ENCODE measurements at regions not wholly inside any gene's neighbourhood (a gene's known extent, or its start where the extent isn't known, plus 50 kb on each side); places are given as distances from the start of the nearest gene placed in this dataset.
A peak's percentile ranks its signal among the peaks of the same experiment; 100 is the strongest.

GRCh38 chr14:96736439-96736838, 60.7 kb upstream of the VRK1 start:
- peaks cover 46% of the 10 kb centered on the region for H3K27me3 Mint-ChIP-seq
- H3K36me3 Mint-ChIP-seq (ENCODE audit: low read depth) = no peaks in the 10 kb centered on the region
- ChIA-PET CTCF (interaction anchor here (0.6 kb wide), 1 partner anchor 377 kb away, joined by 3 read pairs; no protein-coding TSS in a partner anchor), POLR2A (no interaction called here)
- H3K4me1 Mint-ChIP-seq = no peaks in the 10 kb centered on the region
- H3K27ac Mint-ChIP-seq = no peak overlapping the region
- intact Hi-C loops (cut with DNase I, micrococcal nuclease) = no loop called here
- DNase-seq = no peak
- no peak for ATAC-seq
- no peak overlapping the region for H3K4me3 Mint-ChIP-seq
- H3K9me3 Mint-ChIP-seq (ENCODE audit: low read depth) = no peaks in the 10 kb centered on the region

GRCh38 chr14:96737881-96738280, 59.3 kb upstream of the VRK1 start:
- Mint-ChIP-seq H3K27me3 (peaks cover 57% of the 10 kb centered on the region), H3K9me3 (ENCODE audit: low read depth) (no peaks in the 10 kb centered on the region), H3K27ac (no peak overlapping the region), H3K36me3 (ENCODE audit: low read depth) (no peaks in the 10 kb centered on the region), H3K4me1 (no peaks in the 10 kb centered on the region), H3K4me3 (no peak overlapping the region)
- POLR2A ChIA-PET = no interaction called here
- ATAC-seq (no peak), DNase-seq (peak; percentile 14)
- intact Hi-C loops (cut with DNase I, micrococcal nuclease) = no loop called here
- CTCF ChIA-PET = interaction anchor here (1.8 kb wide), 1 partner anchor 39 kb away, joined by 6 read pairs; no protein-coding TSS in a partner anchor

GRCh38 chr14:96739200-96739910, 57.8 kb upstream of the VRK1 start:
- peaks cover 52% of the 10 kb centered on the region for H3K27me3 Mint-ChIP-seq
- no peaks in the 10 kb centered on the region for H3K4me1 Mint-ChIP-seq
- no peak overlapping the region for H3K27ac Mint-ChIP-seq
- ChIA-PET CTCF (interaction anchor here (1.0 to 2.0 kb wide), 5 partner anchors 8 to 40 kb away, joined by 3 to 6 read pairs (median 4); no protein-coding TSS in a partner anchor), POLR2A (no interaction called here)
- intact Hi-C loops (cut with DNase I, micrococcal nuclease) = no loop called here
- no peak for ATAC-seq
- no peaks in the 10 kb centered on the region for H3K9me3 Mint-ChIP-seq (ENCODE audit: low read depth)
- H3K36me3 Mint-ChIP-seq (ENCODE audit: low read depth) = no peaks in the 10 kb centered on the region
- no peak for DNase-seq
- H3K4me3 Mint-ChIP-seq = no peak overlapping the region

DNA sequence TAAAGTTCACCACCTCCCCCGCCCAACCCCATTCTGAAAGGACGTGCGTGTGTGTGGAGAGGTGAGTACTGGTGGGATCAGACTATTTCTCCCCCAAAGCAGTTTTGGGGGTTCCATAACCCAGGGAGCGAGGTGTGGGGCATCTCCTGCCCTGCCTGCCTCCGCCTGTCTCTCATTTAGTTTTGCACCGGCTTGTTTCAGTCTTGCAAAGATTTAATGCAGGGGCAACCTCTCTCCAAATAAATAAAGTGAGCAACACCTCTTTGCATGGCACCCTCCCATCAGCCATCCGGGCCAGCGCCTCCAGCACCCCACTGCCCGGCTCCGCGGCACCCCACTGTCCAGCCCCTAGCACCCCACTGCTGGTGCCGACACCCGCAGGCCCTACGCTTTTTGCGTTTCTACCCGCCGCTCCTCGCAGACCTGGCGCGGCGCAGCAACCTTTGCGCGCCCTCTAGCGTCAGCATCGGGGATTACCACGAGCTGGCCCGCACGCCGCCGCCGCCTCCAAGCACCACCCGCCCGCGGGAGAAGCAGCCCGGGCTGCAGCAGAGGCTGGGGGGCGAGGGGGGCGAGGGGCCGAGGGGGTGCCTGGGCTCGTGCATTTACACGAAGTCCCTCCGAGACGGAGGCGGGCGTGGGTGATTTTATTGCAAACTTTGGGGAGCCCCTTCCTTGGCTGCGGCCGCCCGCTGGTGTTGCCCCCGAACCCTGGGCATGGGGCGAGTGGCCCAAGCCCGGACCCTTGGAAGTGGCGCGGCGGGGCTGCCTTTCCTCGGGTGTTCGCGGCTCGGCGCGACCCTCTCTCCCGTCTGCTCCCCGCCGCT, 55.8 kb upstream of the VRK1 start:
- Mint-ChIP-seq H3K4me1 (no peaks in the 10 kb centered on the region), H3K27me3 (peaks cover 50% of the 10 kb centered on the region), H3K36me3 (ENCODE audit: low read depth) (no peaks in the 10 kb centered on the region), H3K27ac (no peak overlapping the region), H3K4me3 (peak overlapping the region; percentile 47), H3K9me3 (ENCODE audit: low read depth) (no peaks in the 10 kb centered on the region)
- DNase-seq (peak; percentile 88), ATAC-seq (peak; percentile 90)
- ChIA-PET POLR2A (no interaction called here), CTCF (interaction anchor here (0.6 to 1.4 kb wide), 21 partner anchors 10 to 1199 kb away, joined by 3 to 5 read pairs (median 3); no protein-coding TSS in a partner anchor)
- intact Hi-C loops (cut with DNase I, micrococcal nuclease) = loop anchor here (1.0 to 5.0 kb wide), 5 partner anchors 157 to 444 kb away; no protein-coding TSS in a partner anchor

DNA sequence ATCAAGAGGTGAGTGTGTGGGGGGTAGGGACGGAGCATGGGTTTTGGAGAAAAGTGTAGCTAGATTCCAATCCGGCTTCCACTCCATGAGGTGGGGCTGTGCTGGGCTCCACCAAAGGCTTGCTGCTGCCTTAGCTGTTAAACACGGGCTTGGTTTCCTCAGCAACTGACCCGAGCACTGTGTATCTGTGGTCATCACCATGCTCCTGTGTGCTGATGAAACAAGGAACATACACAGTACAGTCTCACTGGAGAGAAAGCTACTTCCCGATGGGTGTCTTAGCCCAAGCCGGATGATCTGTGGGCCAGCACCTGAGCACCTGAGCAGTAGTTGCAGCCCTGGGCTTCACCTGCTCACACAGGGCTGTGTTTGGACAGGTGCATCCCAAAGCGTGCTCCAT, 52.9 kb upstream of the VRK1 start:
- intact Hi-C loops (cut with DNase I, micrococcal nuclease) = loop anchor here (5.0 kb wide), 3 partner anchors 162 to 447 kb away; no protein-coding TSS in a partner anchor
- Mint-ChIP-seq H3K4me3 (no peak overlapping the region), H3K27ac (no peak overlapping the region), H3K36me3 (ENCODE audit: low read depth) (no peaks in the 10 kb centered on the region), H3K27me3 (peaks cover 31% of the 10 kb centered on the region), H3K9me3 (ENCODE audit: low read depth) (no peaks in the 10 kb centered on the region), H3K4me1 (no peaks in the 10 kb centered on the region)
- ChIA-PET CTCF (interaction anchor here (0.6 to 1.5 kb wide), 4 partner anchors 17 to 212 kb away, joined by 3 to 5 read pairs (median 4); no protein-coding TSS in a partner anchor), POLR2A (interaction anchor here (0.6 kb wide), 1 partner anchor 80 kb away, joined by 3 read pairs; no protein-coding TSS in a partner anchor)
- ATAC-seq (no peak), DNase-seq (no peak)

GRCh38 chr14:96745500-96746051, 51.6 kb upstream of the VRK1 start:
- H3K4me1 Mint-ChIP-seq = no peaks in the 10 kb centered on the region
- H3K27me3 Mint-ChIP-seq = peaks cover 30% of the 10 kb centered on the region
- CTCF ChIA-PET = interaction anchor here (0.7 to 1.5 kb wide), 4 partner anchors 27 to 866 kb away, joined by 3 to 4 read pairs (median 4); no protein-coding TSS in a partner anchor
- no peaks in the 10 kb centered on the region for H3K9me3 Mint-ChIP-seq (ENCODE audit: low read depth)
- intact Hi-C loops (cut with DNase I, micrococcal nuclease) = no loop called here
- POLR2A ChIA-PET = interaction anchor here (1.0 kb wide), 1 partner anchor 17 kb away, joined by 3 read pairs; no protein-coding TSS in a partner anchor
- H3K4me3 Mint-ChIP-seq = no peak overlapping the region
- no peak overlapping the region for H3K27ac Mint-ChIP-seq
- ATAC-seq (no peak), DNase-seq (no peak)
- no peaks in the 10 kb centered on the region for H3K36me3 Mint-ChIP-seq (ENCODE audit: low read depth)

DNA sequence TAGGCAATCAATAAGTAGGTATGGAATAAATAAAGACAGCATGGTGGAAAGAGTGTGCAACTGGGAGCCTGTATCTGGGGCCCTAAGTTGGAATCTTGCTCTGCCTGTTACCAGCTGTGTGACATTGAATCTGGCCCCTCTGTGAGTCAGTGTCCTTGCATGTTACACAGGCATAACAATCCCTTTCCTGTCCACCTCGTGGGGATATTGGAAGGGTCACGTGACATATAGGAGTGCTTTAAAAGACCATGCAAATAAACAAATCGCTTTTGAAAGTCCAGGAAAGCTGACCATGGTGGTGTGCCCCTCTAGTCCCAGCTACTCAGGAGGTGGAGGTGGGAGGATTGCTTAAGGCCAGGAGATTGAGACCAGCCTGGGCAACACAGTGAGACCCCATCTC, 51.1 kb upstream of the VRK1 start:
- H3K27me3 Mint-ChIP-seq = peaks cover 30% of the 10 kb centered on the region
- H3K4me1 Mint-ChIP-seq = no peaks in the 10 kb centered on the region
- CTCF ChIA-PET = interaction anchor here (0.6 to 1.1 kb wide), 3 partner anchors 27 to 866 kb away, joined by 3 to 4 read pairs (median 4); no protein-coding TSS in a partner anchor
- no peaks in the 10 kb centered on the region for H3K9me3 Mint-ChIP-seq (ENCODE audit: low read depth)
- H3K36me3 Mint-ChIP-seq (ENCODE audit: low read depth) = no peaks in the 10 kb centered on the region
- no peak overlapping the region for H3K4me3 Mint-ChIP-seq
- intact Hi-C loops (cut with DNase I, micrococcal nuclease) = no loop called here
- no peak for ATAC-seq
- POLR2A ChIA-PET = interaction anchor here (1.0 kb wide), 1 partner anchor 17 kb away, joined by 3 read pairs; no protein-coding TSS in a partner anchor
- no peak overlapping the region for H3K27ac Mint-ChIP-seq
- DNase-seq = no peak

- peaks cover 28% of the 10 kb centered on the region for H3K27me3 Mint-ChIP-seq
- intact Hi-C loops (cut with DNase I, micrococcal nuclease) = no loop called here
- ChIA-PET CTCF (interaction anchor here (1.3 kb wide), 1 partner anchor 8 kb away, joined by 4 read pairs; no protein-coding TSS in a partner anchor), POLR2A (no interaction called here)
- no peaks in the 10 kb centered on the region for H3K4me1 Mint-ChIP-seq
- H3K4me3 Mint-ChIP-seq = no peak overlapping the region
- DNase-seq (no peak), ATAC-seq (no peak)
- H3K9me3 Mint-ChIP-seq (ENCODE audit: low read depth) = no peaks in the 10 kb centered on the region
- H3K36me3 Mint-ChIP-seq (ENCODE audit: low read depth) = no peaks in the 10 kb centered on the region
- no peak overlapping the region for H3K27ac Mint-ChIP-seq
Observed at GRCh38 chr14:96747006-96747405, 50.2 kb upstream of the VRK1 start.

Measured in activated CD4-positive, alpha-beta T cell treated with anti-CD3 and anti-CD28 coated beads for 36 hours (primary cell).